Esophagus muscularis mucosa (tissue), 4 donors: ENCODE measurements at regions not wholly inside any gene's neighbourhood (a gene's known extent, or its start where the extent isn't known, plus 50 kb on each side); places are given as distances from the start of the nearest gene placed in this dataset.

Experiments
- DNase-seq: peaks from one replicate; pipeline ENCODE4 v3.0.0-alpha.2; 2017; ENCODE audit errors: extremely low spot score
- H3K27ac ChIP-seq, 4 donors: fragments of 200-600 bp; sonication (generic); replicated peaks in 1 of 4; 1 replicate in 3 of 4; 2 replicates in 1 of 4; pipeline ENCODE4 v1.5.1; 2016 to 2019; ENCODE audit warnings: mild to moderate bottlenecking in 1 of 4
- H3K27me3 ChIP-seq, 4 donors: fragments of 200-600 bp; sonication (generic); one replicate each; pipeline versions ENCODE4 v1.5.1 to v1.6.0; 2016 to 2019
- H3K36me3 ChIP-seq, 4 donors: fragments of 200-600 bp; sonication (generic); one replicate each; pipeline ENCODE4 v1.5.1; 2016 to 2019
- H3K4me1 ChIP-seq, 4 donors: fragments of 200-600 bp; sonication (generic); one replicate each; pipeline ENCODE4 v1.5.1; 2016 to 2019
- H3K4me3 ChIP-seq, 4 donors: fragments of 200-600 bp; sonication (generic); 1 replicate in 2 of 4; 2 replicates in 2 of 4; pipeline ENCODE4 v1.5.1; 2016 to 2019; ENCODE audit warnings: mild to moderate bottlenecking in 4 of 4, moderate library complexity in 1 of 4
- H3K9me3 ChIP-seq, 4 donors: fragments of 200-600 bp; sonication (generic); 1 replicate in 3 of 4; 2 replicates in 1 of 4; pipeline ENCODE4 v1.5.1; 2016 to 2019
- CTCF ChIP-seq, 3 experiments: fragments of 200-600 bp in 2 of 3; fragments of 450-650 bp in 1 of 3; sonication (generic) in 2 of 3; IDR thresholded peaks; one replicate each; pipeline ENCODE4 v1.5.1; 2017 to 2019; ENCODE audit warnings: antibody characterized with exemption in 3 of 3, mild to moderate bottlenecking in 2 of 3, moderate library complexity in 1 of 3
- EP300 ChIP-seq: sonication (generic); formaldehyde crosslinking; IDR thresholded peaks from one replicate; pipeline ENCODE4 v1.6.1; 2017; ENCODE audit warnings: antibody characterized with exemption
- POLR2A ChIP-seq: fragments of 450-650 bp; IDR thresholded peaks from one replicate; pipeline ENCODE4 v1.6.1; 2017; ENCODE audit warnings: antibody characterized with exemption, moderate library complexity, mild to moderate bottlenecking, low read depth
- POLR2AphosphoS5 ChIP-seq, 2 donors: sonication (generic); formaldehyde crosslinking; IDR thresholded peaks; one replicate each; pipeline ENCODE4 v1.6.1; 2017; ENCODE audit warnings: antibody characterized with exemption in 2 of 2
- WGBS: methylation state at CpG from one replicate; pipeline ENCODE4 v1.1.5; 2018; 5-methylcytosine and 5-hydroxymethylcytosine counted together
- intact Hi-C: fragments of 100-400 bp; cut with DNase I; formaldehyde crosslinking; loops from one replicate; pipeline ENCODE4 v1.15.1; 2023

GRCh38 chr14:94679106-94679810 is 67.1 kb downstream of the SERPINA3 start:
- Histone ChIP-seq H3K4me1 (no peaks in the 10 kb centered on the region), H3K27ac (no peak overlapping the region), H3K9me3 (no peaks in the 10 kb centered on the region), H3K4me3 (no peak overlapping the region), H3K36me3 (no peaks in the 10 kb centered on the region), H3K27me3 (peaks cover 0 to 68% (median 0%) of the 10 kb centered on the region in 4 donors)
- intact Hi-C loops: no loop called here
- WGBS: 63% methylated on average over 9 of the region's 9 CpGs
- no peak for DNase-seq
- TF ChIP-seq POLR2A (no peak), EP300 (no peak), CTCF (IDR thresholded peaks at IDR 0.05) (no peak), POLR2AphosphoS5 (IDR thresholded peaks at IDR 0.05) (no peak)

DNA sequence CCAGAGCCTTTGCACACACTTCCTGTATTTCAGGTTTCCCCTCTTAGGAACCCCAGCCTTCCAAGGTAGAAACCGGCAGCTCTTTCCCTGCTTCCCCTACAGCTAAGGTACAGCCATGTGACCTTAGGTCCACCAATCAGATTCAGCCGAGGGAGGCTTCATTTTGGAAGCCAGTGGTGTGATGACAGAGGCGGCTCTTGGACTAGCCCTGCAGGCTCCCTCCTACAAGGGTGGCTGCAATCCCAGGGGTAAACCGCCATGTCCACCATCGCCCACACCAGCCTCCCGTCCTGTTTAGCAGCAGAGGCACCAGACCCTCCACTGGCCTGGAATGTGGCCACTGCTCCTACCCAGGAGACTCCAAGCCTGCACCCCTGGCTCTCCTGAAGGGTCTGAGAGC is 65.6 kb downstream of the SERPINA3 start:
- Histone ChIP-seq H3K27ac (no peak overlapping the region), H3K27me3 (peaks cover 0 to 65% (median 0%) of the 10 kb centered on the region in 4 donors), H3K4me1 (no peaks in the 10 kb centered on the region), H3K4me3 (no peak overlapping the region), H3K9me3 (no peaks in the 10 kb centered on the region), H3K36me3 (no peaks in the 10 kb centered on the region)
- no peak for DNase-seq
- intact Hi-C loops: no loop called here
- TF ChIP-seq EP300: no peak
- no peak for TF ChIP-seq POLR2A
- TF ChIP-seq CTCF (IDR thresholded peaks at IDR 0.05): no peak
- TF ChIP-seq POLR2AphosphoS5 (IDR thresholded peaks at IDR 0.05): no peak
- WGBS: 90% methylated on average over 6 of the region's 6 CpGs

DNA sequence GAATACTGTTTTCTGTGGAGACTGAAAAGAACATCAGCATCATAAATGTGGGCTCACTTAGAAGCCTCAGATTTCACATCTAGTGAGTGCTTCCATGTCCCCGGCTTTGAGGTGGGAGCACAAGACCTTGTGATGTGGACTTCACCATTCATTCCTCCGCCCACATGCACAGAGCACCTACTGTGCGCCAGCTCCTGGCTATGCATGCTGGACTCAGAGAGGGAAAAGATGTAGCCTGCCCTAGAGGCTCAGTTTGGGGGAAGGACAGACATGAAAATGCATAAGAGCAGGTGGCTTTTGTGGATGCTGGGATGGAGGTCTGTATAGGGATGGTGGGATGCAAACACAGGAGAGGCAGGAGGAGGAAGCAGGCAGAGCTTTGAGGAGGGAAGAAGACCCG is 65.0 kb downstream of the SERPINA3 start:
- Histone ChIP-seq H3K4me3 (no peak overlapping the region), H3K9me3 (no peaks in the 10 kb centered on the region), H3K36me3 (no peaks in the 10 kb centered on the region), H3K27ac (no peak overlapping the region), H3K27me3 (peaks cover 0 to 63% (median 0%) of the 10 kb centered on the region in 4 donors), H3K4me1 (no peaks in the 10 kb centered on the region)
- intact Hi-C loops: no loop called here
- 63% methylated on average over 4 of the region's 4 CpGs for WGBS
- TF ChIP-seq POLR2A: no peak
- TF ChIP-seq CTCF (IDR thresholded peaks at IDR 0.05): no peak
- no peak for TF ChIP-seq EP300
- TF ChIP-seq POLR2AphosphoS5 (IDR thresholded peaks at IDR 0.05): no peak
- no peak for DNase-seq

GRCh38 chr14:94676495-94677185 is 64.4 kb downstream of the SERPINA3 start:
- Histone ChIP-seq H3K9me3 (no peaks in the 10 kb centered on the region), H3K4me1 (no peaks in the 10 kb centered on the region), H3K4me3 (no peak overlapping the region), H3K27me3 (peaks cover 0 to 57% (median 0%) of the 10 kb centered on the region in 4 donors), H3K27ac (no peak overlapping the region), H3K36me3 (no peaks in the 10 kb centered on the region)
- WGBS: 47% methylated on average over 4 of the region's 4 CpGs
- no peak for DNase-seq
- intact Hi-C loops: no loop called here
- TF ChIP-seq POLR2A (no peak), EP300 (no peak), POLR2AphosphoS5 (IDR thresholded peaks at IDR 0.05) (no peak), CTCF (IDR thresholded peaks at IDR 0.05) (no peak)
